Heart right ventricle (tissue), 16 donors: ENCODE measurements at regions not wholly inside any gene's neighbourhood (a gene's known extent, or its start where the extent isn't known, plus 50 kb on each side); places are given as distances from the start of the nearest gene placed in this dataset.

Experiments used
- ATAC-seq, 8 donors: fragments of 200-7000 bp; cut with Tn5 transposase; one replicate each; pipeline ENCODE4 v1.9.1; 2020; ENCODE audit warnings: mild to moderate bottlenecking in 8 of 8, moderate library complexity in 8 of 8, moderate number of reproducible peaks in 1 of 8
- DNase-seq, 2 donors: peaks; one replicate each; pipeline ENCODE4 v3.0.0-alpha.2; 2020
- H3K27ac ChIP-seq, 10 donors: fragments of 200-600 bp; sonication (generic) in 2 of 10; one replicate each; pipeline versions ENCODE4 v1.5.0 to v1.8.0; 2020 to 2022; ENCODE audit warnings: mild to moderate bottlenecking in 3 of 10
- H3K27me3 ChIP-seq, 7 donors: fragments of 200-600 bp; one replicate each; pipeline ENCODE4 v1.8.0; 2021 to 2022; ENCODE audit warnings: mild to moderate bottlenecking in 2 of 7
- H3K36me3 ChIP-seq, 9 donors: fragments of 200-600 bp; sonication (generic) in 1 of 9; one replicate each; pipeline versions ENCODE4 v1.5.0 to v1.8.0; 2020 to 2022; ENCODE audit warnings: mild to moderate bottlenecking in 2 of 9
- H3K4me1 ChIP-seq, 9 donors: fragments of 200-600 bp; sonication (generic) in 1 of 9; one replicate each; pipeline versions ENCODE4 v1.5.0 to v1.8.0; 2020 to 2022; ENCODE audit warnings: mild to moderate bottlenecking in 4 of 9
- H3K4me3 ChIP-seq, 10 donors: fragments of 200-600 bp; sonication (generic) in 2 of 10; one replicate each; pipeline versions ENCODE4 v1.5.0 to v1.8.0; 2020 to 2022; ENCODE audit warnings: mild to moderate bottlenecking in 7 of 10, moderate library complexity in 2 of 10
- H3K9me3 ChIP-seq, 11 donors: fragments of 200-600 bp in 10 of 11; sonication (generic) in 2 of 11; one replicate each; pipeline versions ENCODE4 v1.5.0 to v1.8.0; 2013 to 2022; ENCODE audit warnings: mild to moderate bottlenecking in 2 of 11, control low read depth in 1 of 11, moderate library complexity in 1 of 11
- WGBS, 2 donors: extraction: QIAGEN DNeasy Blood & Tissue Kit; methylation state at CpG; one replicate each; pipeline ENCODE4 v1.1.7; 2013; ENCODE audit warnings: inconsistent platforms in 1 of 2; 5-methylcytosine and 5-hydroxymethylcytosine counted together
- intact Hi-C, 10 donors: fragments of 100-400 bp; cut with DNase I; formaldehyde crosslinking; loops; one replicate each; pipeline versions ENCODE4 v1.11.1 to v1.14.2; 2022
- TF ChIP-seq, protein P1 (sequence below), 9 donors: fragments of 200-600 bp; sonication (generic) in 2 of 9; IDR thresholded peaks; one replicate each; pipeline versions ENCODE4 v1.5.0 to v1.8.0; 2021 to 2022; ENCODE audit warnings: antibody characterized with exemption in 9 of 9, mild to moderate bottlenecking in 5 of 9, moderate library complexity in 1 of 9
- donor health status: Arrhythmogenic right ventricular cardiomyopathy.
- donor health status: ischemic (EF 13 %, LVEDD 7.1; RV severe dilation, severe dysfunction).
- donor health status: healthy with polysubstance abuse.
- donor health status: DM: no; HTN: yes; CAD: no.
- donor health status: DM: no; HTN: no; CAD: no.
- donor health status: ischemic (EF 25% LVEDD 6.9; RV normal size, moderate dysfunction).
- donor health status: ischemic (EF 25% LVEDD 5.7; RV mildly dilated, moderate dysfunction).
- donor health status: healthy.
- donor health status: DM: yes; HTN: yes; CAD: no.
- donor health status: Ischemic cardiomyopathy.
- donor health status: ischemic (EF 35%, LVEDD 5.7; RV mildly dilated, moderate dysfunction).
- donor health status: nonischemic (EF 11% LVEDD 7.7; RV severe dilation, severe dysfunction).
- donor health status: DM: yes; HTN: yes; CAD: no.
- donor health status: PGD.
- donor health status: ischemic (EF 29% LVEDD 5.4; RV normal size, mild dysfunction).
- donor health status: nonischemic (EF 23%, LVEDD 6.1; RV moderate dilation, normal function).

DNA sequence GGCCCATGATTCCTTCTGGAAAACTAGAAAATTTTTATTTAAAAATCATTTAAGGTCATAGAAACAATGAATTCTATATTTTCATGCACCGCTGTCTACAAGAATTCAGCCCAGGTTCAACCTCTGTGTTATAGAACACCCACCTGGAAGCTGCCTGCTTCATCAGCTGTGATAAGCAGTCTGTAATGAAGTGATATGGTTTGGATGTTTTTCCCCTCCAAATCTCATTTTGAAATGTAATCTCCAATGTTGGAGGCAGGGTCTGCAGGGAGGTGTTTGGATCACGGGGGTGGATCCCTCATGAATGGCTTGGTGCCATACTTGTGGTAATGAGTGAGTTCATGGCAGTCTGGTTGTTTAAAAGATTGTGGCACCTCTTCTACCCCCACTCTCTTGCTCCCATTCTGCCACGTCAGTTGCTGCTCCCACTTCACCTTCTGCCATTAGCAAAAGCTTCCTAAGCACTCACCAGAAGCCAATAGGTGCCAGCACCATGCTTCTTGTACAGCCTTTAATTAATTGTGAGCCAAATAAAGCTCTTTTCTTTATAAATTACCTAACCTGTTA lies 55.6 kb downstream of the MRPL32 start:
- TF ChIP-seq, protein P1, sequence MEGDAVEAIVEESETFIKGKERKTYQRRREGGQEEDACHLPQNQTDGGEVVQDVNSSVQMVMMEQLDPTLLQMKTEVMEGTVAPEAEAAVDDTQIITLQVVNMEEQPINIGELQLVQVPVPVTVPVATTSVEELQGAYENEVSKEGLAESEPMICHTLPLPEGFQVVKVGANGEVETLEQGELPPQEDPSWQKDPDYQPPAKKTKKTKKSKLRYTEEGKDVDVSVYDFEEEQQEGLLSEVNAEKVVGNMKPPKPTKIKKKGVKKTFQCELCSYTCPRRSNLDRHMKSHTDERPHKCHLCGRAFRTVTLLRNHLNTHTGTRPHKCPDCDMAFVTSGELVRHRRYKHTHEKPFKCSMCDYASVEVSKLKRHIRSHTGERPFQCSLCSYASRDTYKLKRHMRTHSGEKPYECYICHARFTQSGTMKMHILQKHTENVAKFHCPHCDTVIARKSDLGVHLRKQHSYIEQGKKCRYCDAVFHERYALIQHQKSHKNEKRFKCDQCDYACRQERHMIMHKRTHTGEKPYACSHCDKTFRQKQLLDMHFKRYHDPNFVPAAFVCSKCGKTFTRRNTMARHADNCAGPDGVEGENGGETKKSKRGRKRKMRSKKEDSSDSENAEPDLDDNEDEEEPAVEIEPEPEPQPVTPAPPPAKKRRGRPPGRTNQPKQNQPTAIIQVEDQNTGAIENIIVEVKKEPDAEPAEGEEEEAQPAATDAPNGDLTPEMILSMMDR (IDR thresholded peaks at IDR 0.05): no peak
- Histone ChIP-seq H3K9me3 (peaks cover 0 to 15% (median 6%) of the 10 kb centered on the region in 11 donors), H3K4me1 (no peaks in the 10 kb centered on the region), H3K36me3 (no peaks in the 10 kb centered on the region), H3K4me3 (no peak overlapping the region), H3K27ac (no peak overlapping the region), H3K27me3 (peaks cover 0 to 5% (median 0%) of the 10 kb centered on the region in 7 donors)
- no peak for ATAC-seq
- WGBS, 2 donors: 72 to 73% methylated on average over 3 of the region's 3 CpGs
- DNase-seq: no peak
- intact Hi-C loops: no loop called here

GRCh38 chr7:42991024-42991423 lies 58.8 kb downstream of the MRPL32 start:
- TF ChIP-seq, protein P1 (IDR thresholded peaks at IDR 0.05): no peak
- WGBS, 2 donors: 82 to 83% methylated on average over 1 of the region's 1 CpG
- Histone ChIP-seq H3K4me3 (no peak overlapping the region), H3K9me3 (no peaks in the 10 kb centered on the region), H3K27ac (no peak overlapping the region), H3K36me3 (no peaks in the 10 kb centered on the region), H3K27me3 (peaks cover 0 to 5% (median 0%) of the 10 kb centered on the region in 7 donors), H3K4me1 (no peaks in the 10 kb centered on the region)
- DNase-seq (no peak), ATAC-seq (no peak)
- intact Hi-C loops: no loop called here

GRCh38 chr7:42991913-42992591 lies 59.9 kb downstream of the MRPL32 start:
- H3K9me3 ChIP-seq: no peaks in the 10 kb centered on the region
- no peaks in the 10 kb centered on the region for H3K4me1 ChIP-seq
- H3K4me3 ChIP-seq: no peak overlapping the region
- H3K27ac ChIP-seq: no peak overlapping the region
- intact Hi-C loops: no loop called here
- H3K36me3 ChIP-seq: no peaks in the 10 kb centered on the region
- ATAC-seq: no peak
- TF ChIP-seq, protein P1 (IDR thresholded peaks at IDR 0.05): no peak
- no peak for DNase-seq
- peaks cover 0 to 5% (median 0%) of the 10 kb centered on the region in 7 donors for H3K27me3 ChIP-seq
- 61 to 65% methylated on average over 13 of the region's 13 CpGs for WGBS, 2 donors

DNA sequence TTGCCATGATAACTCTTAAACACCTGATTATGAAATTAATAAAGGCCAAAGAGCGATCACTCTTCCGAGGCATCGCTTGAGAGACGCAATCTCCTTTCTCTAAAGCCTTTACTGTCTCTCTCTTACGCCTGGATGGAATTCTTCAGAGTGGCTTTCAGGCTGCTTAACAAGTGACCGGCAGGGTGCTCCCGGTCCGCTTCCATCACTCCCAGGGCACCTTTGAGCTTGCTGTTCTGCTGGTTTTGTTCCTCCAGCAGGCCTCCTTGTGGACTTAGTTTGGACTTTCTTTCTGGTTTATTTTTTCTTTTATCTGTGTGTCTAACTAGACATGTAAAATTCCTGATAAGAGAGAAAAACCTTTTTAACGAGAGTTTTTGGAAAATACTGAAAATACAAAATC lies 60.9 kb downstream of the MRPL32 start:
- intact Hi-C loops: no loop called here
- ATAC-seq: no peak
- no peak for DNase-seq
- H3K27me3 ChIP-seq: peaks cover 0 to 5% (median 0%) of the 10 kb centered on the region in 7 donors
- WGBS, 2 donors: 62 to 74% methylated on average over 9 of the region's 9 CpGs
- H3K27ac ChIP-seq: no peak overlapping the region
- H3K9me3 ChIP-seq: no peaks in the 10 kb centered on the region
- no peaks in the 10 kb centered on the region for H3K4me1 ChIP-seq
- TF ChIP-seq, protein P1 (IDR thresholded peaks at IDR 0.05): no peak
- no peak overlapping the region for H3K4me3 ChIP-seq
- no peaks in the 10 kb centered on the region for H3K36me3 ChIP-seq
